Calu3 (cell line): ENCODE measurements at regions not wholly inside any gene's neighbourhood (a gene's known extent, or its start where the extent isn't known, plus 50 kb on each side); places are given as distances from the start of the nearest gene placed in this dataset.

Source experiments
- BruUV-seq: library from RNA; stranded (reverse); fragments of 400-500 nt; replicated peaks from 2 replicates; lab custom pipeline; 2021; lab: Mats Ljungman, UMichigan
- CTCF ChIA-PET: fragments of 300-600 bp; sonication (Branson Sonifier 250); formaldehyde crosslinking; loops from one replicate; lab custom pipeline; 2022; ENCODE audit warnings: antibody characterized with exemption; lab: Charles Lee
- DNase-seq: peaks from one replicate; pipeline ENCODE4 v3.0.0; 2022
- H3K27ac Mint-ChIP-seq: one replicate; pipeline ENCODE4 v1.8.0; 2022; ENCODE audit warnings: mixed read lengths; ENCODE audit not compliant: unreplicated experiment
- H3K27me3 Mint-ChIP-seq: one replicate; pipeline ENCODE4 v1.8.0; 2022; ENCODE audit warnings: mixed read lengths; ENCODE audit not compliant: unreplicated experiment
- H3K36me3 Mint-ChIP-seq: one replicate; pipeline ENCODE4 v1.8.0; 2022; ENCODE audit warnings: mild to moderate bottlenecking, moderate library complexity, mixed read lengths; ENCODE audit not compliant: insufficient read depth, unreplicated experiment
- H3K4me1 Mint-ChIP-seq: one replicate; pipeline ENCODE4 v1.8.0; 2022; ENCODE audit warnings: mild to moderate bottlenecking, low read depth, mixed read lengths; ENCODE audit not compliant: unreplicated experiment
- H3K4me3 Mint-ChIP-seq: one replicate; pipeline ENCODE4 v1.8.0; 2022; ENCODE audit warnings: mild to moderate bottlenecking, low read depth, moderate library complexity, mixed read lengths; ENCODE audit not compliant: unreplicated experiment
- H3K9me3 Mint-ChIP-seq: one replicate; pipeline ENCODE4 v1.8.0; 2022; ENCODE audit warnings: low read depth, mixed read lengths; ENCODE audit not compliant: unreplicated experiment
- CTCF ChIP-seq: fragments of 200-600 bp; IDR thresholded peaks from one replicate; pipeline ENCODE4 v1.8.0; 2022; ENCODE audit warnings: antibody characterized with exemption; ENCODE audit not compliant: unreplicated experiment
- intact Hi-C: fragments of 100-400 bp; cut with micrococcal nuclease; formaldehyde crosslinking; loops from one replicate; pipeline ENCODE4 v1.10.0; 2022; ENCODE audit not compliant: unreplicated experiment

- no peaks in the 10 kb centered on the region for H3K4me1 Mint-ChIP-seq
- no TSS peak for BruUV-seq
- intact Hi-C loops: no loop called here
- H3K27ac Mint-ChIP-seq: no peak overlapping the region
- no peaks in the 10 kb centered on the region for H3K36me3 Mint-ChIP-seq
- no peak for DNase-seq
- CTCF ChIA-PET: interaction anchor here (0.6 kb wide), 1 partner anchor 10 kb away, joined by 4 read pairs; no protein-coding TSS in a partner anchor
- H3K4me3 Mint-ChIP-seq: no peak overlapping the region
- H3K9me3 Mint-ChIP-seq: no peaks in the 10 kb centered on the region
- H3K27me3 Mint-ChIP-seq: peaks cover 13% of the 10 kb centered on the region
- TF ChIP-seq CTCF: no peak
Measured at GRCh38 chr3:27907148-27907547, 185.0 kb upstream of the EOMES start.

GRCh38 chr3:27907929-27908328 lies 185.8 kb upstream of the EOMES start:
- no peaks in the 10 kb centered on the region for H3K9me3 Mint-ChIP-seq

DNA sequence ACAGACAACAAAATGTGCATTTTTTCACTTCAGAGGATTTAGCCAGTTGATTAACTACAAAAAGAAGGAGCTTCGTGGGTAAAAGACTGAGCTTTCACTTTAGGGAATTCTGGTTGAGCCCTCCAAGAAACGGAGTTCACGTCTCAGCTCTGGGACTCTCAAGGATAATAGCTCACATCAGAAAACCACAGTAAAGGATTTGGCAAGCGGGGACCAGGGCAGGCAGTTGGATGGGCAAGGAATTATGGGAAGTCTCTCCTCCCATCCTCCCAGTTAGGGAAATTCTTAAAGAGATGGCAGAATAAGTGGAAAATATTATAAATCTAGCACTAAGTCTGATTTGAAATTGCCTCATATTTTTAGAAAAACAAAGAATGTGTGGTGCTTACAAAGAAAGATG lies 188.3 kb upstream of the EOMES start:
- Mint-ChIP-seq H3K4me1 (no peaks in the 10 kb centered on the region), H3K9me3 (no peaks in the 10 kb centered on the region), H3K4me3 (no peak overlapping the region), H3K36me3 (no peaks in the 10 kb centered on the region), H3K27me3 (peaks cover 13% of the 10 kb centered on the region), H3K27ac (no peak overlapping the region)
- no peak for DNase-seq
- CTCF ChIA-PET: no interaction called here
- no TSS peak for BruUV-seq
- TF ChIP-seq CTCF: no peak
- intact Hi-C loops: no loop called here

More at GRCh38 chr3:27907929-27908328, 185.8 kb upstream of the EOMES start:
- no peak for DNase-seq
- no peak overlapping the region for H3K27ac Mint-ChIP-seq
- no peaks in the 10 kb centered on the region for H3K4me1 Mint-ChIP-seq
- H3K4me3 Mint-ChIP-seq: no peak overlapping the region
- intact Hi-C loops: no loop called here
- H3K36me3 Mint-ChIP-seq: no peaks in the 10 kb centered on the region
- no TSS peak for BruUV-seq
- peaks cover 13% of the 10 kb centered on the region for H3K27me3 Mint-ChIP-seq
- CTCF ChIA-PET: no interaction called here
- TF ChIP-seq CTCF: no peak

DNA sequence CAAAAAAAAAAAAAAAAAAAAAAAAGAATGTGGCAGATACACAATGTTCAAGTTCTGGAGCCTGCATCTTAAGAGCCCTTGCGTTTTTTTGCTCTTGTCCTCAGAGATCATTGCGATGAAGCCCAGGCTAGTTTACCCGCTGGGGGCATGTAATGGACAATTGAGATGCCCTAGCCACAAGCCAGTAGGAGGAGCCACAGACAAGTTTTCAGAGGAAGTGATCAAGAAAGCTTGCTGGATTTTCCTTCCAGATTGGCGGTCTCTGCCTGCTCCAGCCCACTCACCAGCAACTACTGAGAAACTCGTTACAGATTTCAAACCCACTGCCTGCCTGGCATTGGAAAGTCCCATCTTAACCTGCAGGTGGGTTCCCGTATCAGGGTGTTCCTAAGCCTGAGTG lies 192.1 kb upstream of the EOMES start:
- Mint-ChIP-seq H3K27me3 (peaks cover 7% of the 10 kb centered on the region), H3K4me3 (no peak overlapping the region), H3K36me3 (no peaks in the 10 kb centered on the region), H3K4me1 (no peaks in the 10 kb centered on the region), H3K27ac (no peak overlapping the region), H3K9me3 (no peaks in the 10 kb centered on the region)
- no peak for TF ChIP-seq CTCF
- intact Hi-C loops: no loop called here
- CTCF ChIA-PET: interaction anchor here (0.7 to 1.2 kb wide), 2 partner anchors 48 to 195 kb away, joined by 3 to 7 read pairs; no protein-coding TSS in a partner anchor
- BruUV-seq: no TSS peak
- no peak for DNase-seq
